HG03159 (cell line): ENCODE measurements at regions not wholly inside any gene's neighbourhood (a gene's known extent, or its start where the extent isn't known, plus 50 kb on each side); places are given as distances from the start of the nearest gene placed in this dataset.

Experiments
- ATAC-seq: cut with Tn5 transposase; IDR thresholded peaks from one replicate; pipeline ENCODE4 v1.9.1; 2021; ENCODE audit warnings: mild to moderate bottlenecking, moderate library complexity; ENCODE audit not compliant: unreplicated experiment

- no peak for ATAC-seq
Measured at GRCh38 chr4:37741564-37741963, 55.4 kb upstream of the RELL1 start.

- no peak for ATAC-seq
Measured at GRCh38 chr4:37740546-37740945, 54.4 kb upstream of the RELL1 start.

GRCh38 chr4:37737466-37737865 is 51.3 kb upstream of the RELL1 start:
- ATAC-seq, result no peak
